Prostate gland (tissue), 2 donors: ENCODE measurements at regions not wholly inside any gene's neighbourhood (a gene's known extent, or its start where the extent isn't known, plus 50 kb on each side); places are given as distances from the start of the nearest gene placed in this dataset.

ENCODE experiments used
- DNase-seq: peaks from one replicate; pipeline ENCODE4 v3.0.0-alpha.2; 2019; ENCODE audit warnings: low spot score
- H3K27ac ChIP-seq, 2 donors: fragments of 200-600 bp; sonication (generic); 2 replicates each; pipeline ENCODE4 v1.5.1; 2017 to 2019
- H3K27me3 ChIP-seq: fragments of 200-600 bp; sonication (generic); replicated peaks from 2 replicates; pipeline ENCODE4 v1.5.1; 2019; ENCODE audit not compliant: insufficient read depth
- H3K36me3 ChIP-seq, 2 donors: fragments of 200-600 bp; sonication (generic); 1 replicate in 1 of 2; 2 replicates in 1 of 2; pipeline versions ENCODE4 v1.5.1 to v1.8.1; 2017 to 2019
- H3K4me1 ChIP-seq: fragments of 200-600 bp; sonication (generic); replicated peaks from 2 replicates; pipeline ENCODE4 v1.5.1; 2019
- H3K4me3 ChIP-seq, 2 donors: fragments of 200-600 bp; sonication (generic); 2 replicates each; pipeline ENCODE4 v1.5.1; 2017 to 2019
- H3K9me3 ChIP-seq: fragments of 200-600 bp; sonication (generic); 2 replicates; pipeline ENCODE4 v1.5.1; 2017
- CTCF ChIP-seq, 4 experiments: fragments of 200-600 bp in 2 of 4; fragments of 450-650 bp in 2 of 4; sonication (generic) in 2 of 4; IDR thresholded peaks; 1 replicate in 3 of 4; 2 replicates in 1 of 4; pipeline ENCODE4 v1.5.1; 2016 to 2019; ENCODE audit warnings: antibody characterized with exemption in 4 of 4, mild to moderate bottlenecking in 2 of 4, moderate library complexity in 2 of 4
- POLR2A ChIP-seq: fragments of 450-650 bp; IDR thresholded peaks from one replicate; pipeline ENCODE4 v1.6.1; 2016; ENCODE audit warnings: antibody characterized with exemption, mild to moderate bottlenecking
- POLR2AphosphoS5 ChIP-seq: sonication (generic); formaldehyde crosslinking; IDR thresholded peaks from one replicate; pipeline ENCODE4 v1.6.1; 2017; ENCODE audit warnings: antibody characterized with exemption
- WGBS: methylation state at CpG from one replicate; pipeline ENCODE4 v1.1.5; 2018; 5-methylcytosine and 5-hydroxymethylcytosine counted together
- intact Hi-C: fragments of 100-400 bp; cut with DNase I; formaldehyde crosslinking; loops from one replicate; pipeline ENCODE4 v1.14.2; 2022

- intact Hi-C loops, result loop anchor here (10.0 kb wide), 1 partner anchor 1853 kb away; the partner anchor contains the start of gene SOX4
- no peak for DNase-seq
- Histone ChIP-seq H3K27me3 (no peaks in the 10 kb centered on the region), H3K4me1 (no peaks in the 10 kb centered on the region), H3K4me3 (no peak overlapping the region), H3K9me3 (no peaks in the 10 kb centered on the region), H3K36me3 (no peaks in the 10 kb centered on the region), H3K27ac (no peak overlapping the region)
- TF ChIP-seq CTCF (IDR thresholded peaks at IDR 0.05) (no peak), POLR2AphosphoS5 (no peak)
Observed at GRCh38 chr6:23447731-23448130, 678.3 kb upstream of the NRSN1 start.

- no peaks in the 10 kb centered on the region for H3K36me3 ChIP-seq
- TF ChIP-seq CTCF (IDR thresholded peaks at IDR 0.05) (no peak), POLR2A (no peak), POLR2AphosphoS5 (no peak)
- H3K27me3 ChIP-seq, result no peaks in the 10 kb centered on the region
- no peak overlapping the region for H3K4me3 ChIP-seq
- no peak overlapping the region for H3K27ac ChIP-seq
- DNase-seq, result no peak
- no peaks in the 10 kb centered on the region for H3K4me1 ChIP-seq
- 76% methylated on average over 2 of the region's 2 CpGs for WGBS
- intact Hi-C loops, result loop anchor here (10.0 kb wide), 1 partner anchor 1853 kb away; the partner anchor contains the start of gene SOX4
- H3K9me3 ChIP-seq, result no peaks in the 10 kb centered on the region
Observed at GRCh38 chr6:23448281-23448680, 677.7 kb upstream of the NRSN1 start.

- Histone ChIP-seq H3K36me3 (no peaks in the 10 kb centered on the region), H3K27me3 (no peaks in the 10 kb centered on the region), H3K27ac (no peak overlapping the region), H3K4me3 (no peak overlapping the region), H3K9me3 (no peaks in the 10 kb centered on the region), H3K4me1 (no peaks in the 10 kb centered on the region)
- intact Hi-C loops, result no loop called here
- no peak for DNase-seq
- TF ChIP-seq CTCF (IDR thresholded peaks at IDR 0.05) (no peak), POLR2AphosphoS5 (no peak), POLR2A (no peak)
- WGBS, result 67% methylated on average over 5 of the region's 5 CpGs
Observed at GRCh38 chr6:23454080-23454976, 671.7 kb upstream of the NRSN1 start.

GRCh38 chr6:23455754-23456153, 670.3 kb upstream of the NRSN1 start:
- Histone ChIP-seq H3K4me1 (no peaks in the 10 kb centered on the region), H3K36me3 (no peaks in the 10 kb centered on the region), H3K9me3 (no peaks in the 10 kb centered on the region), H3K27me3 (no peaks in the 10 kb centered on the region), H3K4me3 (no peak overlapping the region), H3K27ac (no peak overlapping the region)
- WGBS, result 88% methylated on average over 2 of the region's 2 CpGs
- intact Hi-C loops, result no loop called here
- no peak for DNase-seq
- TF ChIP-seq POLR2A (no peak), CTCF (IDR thresholded peaks at IDR 0.05) (no peak), POLR2AphosphoS5 (no peak)

GRCh38 chr6:23456396-23456795, 669.6 kb upstream of the NRSN1 start:
- Histone ChIP-seq H3K27ac (no peak overlapping the region), H3K4me1 (no peaks in the 10 kb centered on the region), H3K27me3 (no peaks in the 10 kb centered on the region), H3K4me3 (no peak overlapping the region), H3K9me3 (no peaks in the 10 kb centered on the region), H3K36me3 (no peaks in the 10 kb centered on the region)
- TF ChIP-seq CTCF (IDR thresholded peaks at IDR 0.05) (no peak), POLR2A (no peak), POLR2AphosphoS5 (no peak)
- DNase-seq, result no peak
- intact Hi-C loops, result no loop called here
